PFSK-1 (cell line): ENCODE measurements at regions not wholly inside any gene's neighbourhood (a gene's known extent, or its start where the extent isn't known, plus 50 kb on each side); places are given as distances from the start of the nearest gene placed in this dataset.

Experiments used
- FOXP2 ChIP-seq: optimal IDR thresholded peaks from 2 replicates; pipeline ENCODE3; 2011; ENCODE audit warnings: borderline replicate concordance, control low read depth, inconsistent platforms; ENCODE audit not compliant: insufficient read depth; ENCODE audit errors: extremely low read length, extremely low read depth
- POLR2AphosphoS5 ChIP-seq: IDR thresholded peaks from 2 replicates; pipeline ENCODE4 v1.6.1; 2012; ENCODE audit warnings: low read depth, mild to moderate bottlenecking, control low read depth, low read length, moderate library complexity
- REST ChIP-seq, 2 experiments: IDR thresholded peaks; 2 replicates each; pipeline versions ENCODE4 v1.6.1 to v1.8.0; 2011 to 2012; ENCODE audit warnings: low read depth in 2 of 2, low read length in 2 of 2, control low read depth in 1 of 2, inconsistent platforms in 1 of 2, mild to moderate bottlenecking in 1 of 2, moderate library complexity in 1 of 2; ENCODE audit not compliant: insufficient read depth in 1 of 2
- SIN3A ChIP-seq: IDR thresholded peaks from 2 replicates; pipeline ENCODE4 v1.6.1; 2012; ENCODE audit warnings: mild to moderate bottlenecking, low read length, moderate library complexity, borderline replicate concordance; ENCODE audit not compliant: insufficient read depth
- TAF1 ChIP-seq: IDR thresholded peaks from 2 replicates; pipeline ENCODE4 v1.6.1; 2012; ENCODE audit warnings: low read length, control low read depth, borderline replicate concordance; ENCODE audit not compliant: insufficient read depth

GRCh38 chr11:23687991-23688390, 808.9 kb upstream of the LUZP2 start:
- no peak for TF ChIP-seq POLR2AphosphoS5
- no peak for TF ChIP-seq FOXP2
- no peak for TF ChIP-seq SIN3A
- no peak for TF ChIP-seq REST (IDR thresholded peaks at IDR 0.05; ENCODE audit: insufficient read depth in 1 of 2, low read depth in 2 of 2, low read length in 2 of 2)
- no peak for TF ChIP-seq TAF1

GRCh38 chr11:23688411-23688810, 808.4 kb upstream of the LUZP2 start:
- TF ChIP-seq SIN3A (no peak), REST (IDR thresholded peaks at IDR 0.05; ENCODE audit: insufficient read depth in 1 of 2, low read depth in 2 of 2, low read length in 2 of 2) (no peak), POLR2AphosphoS5 (no peak), FOXP2 (no peak), TAF1 (no peak)

- TF ChIP-seq TAF1 (peak; percentile 46; the same call in 1 of the 2 replicates), POLR2AphosphoS5 (no peak)
Observed at GRCh38 chr11:23688835-23689234, 808.0 kb upstream of the LUZP2 start.

GRCh38 chr11:23696688-23697415, 800.0 kb upstream of the LUZP2 start:
- TF ChIP-seq SIN3A = no peak
- TF ChIP-seq TAF1 = no peak
- no peak for TF ChIP-seq REST (IDR thresholded peaks at IDR 0.05; ENCODE audit: insufficient read depth in 1 of 2, low read depth in 2 of 2, low read length in 2 of 2)
- TF ChIP-seq POLR2AphosphoS5 = no peak
- no peak for TF ChIP-seq FOXP2

- TF ChIP-seq TAF1 = no peak
Observed at GRCh38 chr11:23704183-23704582, 792.7 kb upstream of the LUZP2 start.

GRCh38 chr11:23711981-23712380, 784.9 kb upstream of the LUZP2 start:
- TF ChIP-seq SIN3A (no peak), REST (IDR thresholded peaks at IDR 0.05; ENCODE audit: insufficient read depth in 1 of 2, low read depth in 2 of 2, low read length in 2 of 2) (no peak), TAF1 (no peak), POLR2AphosphoS5 (no peak), FOXP2 (no peak)
